HCT116 (cell line): ENCODE measurements at regions not wholly inside any gene's neighbourhood (a gene's known extent, or its start where the extent isn't known, plus 50 kb on each side); places are given as distances from the start of the nearest gene placed in this dataset.

Experiments used
- ATAC-seq: fragments of 200-7000 bp; cut with Tn5 transposase; 2 replicates; pipeline ENCODE4 v1.9.1; 2020; ENCODE audit warnings: mild to moderate bottlenecking, moderate library complexity
- BruUV-seq: library from RNA; stranded (reverse); fragments of 400-500 nt; replicated peaks from 2 replicates; lab custom pipeline; 2021; lab: Mats Ljungman, UMichigan
- CTCF ChIA-PET: fragments of 300-600 bp; sonication (Branson Sonifier 250); formaldehyde crosslinking; loops from one replicate; lab custom pipeline; 2021; ENCODE audit warnings: antibody characterized with exemption; lab: Charles Lee
- POLR2A ChIA-PET: fragments of 300-600, 350-600 bp; sonication (Branson Sonifier 250); formaldehyde crosslinking; loops from one replicate; lab custom pipeline; 2021; ENCODE audit warnings: antibody characterized with exemption; lab: Charles Lee
- RAD21 ChIA-PET, 2 experiments: fragments of 300-600 bp; sonication (Branson Sonifier 250); formaldehyde crosslinking; loops; one replicate each; lab custom pipeline; 2023; ENCODE audit warnings: low total read pairs in 2 of 2; ENCODE audit not compliant: uncharacterized antibody in 2 of 2, unreplicated experiment in 2 of 2, low non-redundant PET in 1 of 2; lab: Charles Lee
- DNase-seq: peaks from one replicate; pipeline ENCODE4 v3.0.0-alpha.2; 2010; ENCODE audit warnings: low read depth, low spot score
- H2AFZ ChIP-seq: fragments of 200-600 bp; shearing (Covaris generic), sonication (generic); 2 replicates; pipeline ENCODE4 v1.6.1; 2017; ENCODE audit warnings: low read depth, mixed run types, mixed read lengths, antibody characterized with exemption, low read length; ENCODE audit not compliant: poor library complexity, severe bottlenecking
- H3K27ac ChIP-seq: 2 replicates; pipeline ENCODE4 v1.5.1; 2012; ENCODE audit warnings: low read depth, low read length
- H3K27me3 ChIP-seq: fragments of 200-600 bp; sonication (generic); 2 replicates; pipeline ENCODE4 v1.6.1; 2016; ENCODE audit warnings: mixed run types, low read length, mixed read lengths; ENCODE audit not compliant: insufficient read depth
- H3K36me3 ChIP-seq, 2 experiments: fragments of 200-500 bp in 1 of 2; fragments of 200-600 bp in 1 of 2; sonication (Bioruptor generic) in 1 of 2; sonication (generic) in 1 of 2; 2 replicates each; pipeline versions ENCODE4 v1.5.1 to v1.6.1; 2014 to 2016; ENCODE audit warnings: low read length in 2 of 2, inconsistent platforms in 1 of 2, mixed read lengths in 1 of 2, mixed run types in 1 of 2; ENCODE audit not compliant: insufficient read depth in 2 of 2, control insufficient read depth in 1 of 2
- H3K4me1 ChIP-seq, 2 experiments: fragments of 200-600 bp in 1 of 2; sonication (generic) in 1 of 2; 2 replicates each; pipeline versions ENCODE4 v1.5.1 to v1.6.1; 2012 to 2017; ENCODE audit warnings: low read length in 2 of 2, inconsistent platforms in 1 of 2, mild to moderate bottlenecking in 1 of 2, mixed read lengths in 1 of 2, mixed run types in 1 of 2, moderate library complexity in 1 of 2; ENCODE audit not compliant: insufficient read depth in 2 of 2, control insufficient read depth in 1 of 2
- H3K4me2 ChIP-seq: fragments of 200-600 bp; sonication (generic); 2 replicates; pipeline ENCODE4 v1.6.1; 2017; ENCODE audit warnings: mixed run types, low read length, mixed read lengths
- H3K4me3 ChIP-seq, 2 experiments: fragments of 200-600 bp in 1 of 2; sonication (generic) in 1 of 2; replicated peaks in 1 of 2; 2 replicates each; pipeline ENCODE4 v1.5.1; 2011 to 2016; ENCODE audit warnings: low read length in 2 of 2, control low read depth in 1 of 2, low read depth in 1 of 2, mild to moderate bottlenecking in 1 of 2, mixed read lengths in 1 of 2, mixed run types in 1 of 2
- H3K79me2 ChIP-seq: fragments of 200-600 bp; sonication (generic); 2 replicates; pipeline ENCODE4 v1.6.1; 2017; ENCODE audit warnings: mild to moderate bottlenecking, mixed run types, low read length, moderate library complexity, mixed read lengths; ENCODE audit not compliant: insufficient read depth
- H3K9ac ChIP-seq: fragments of 200-600 bp; sonication (generic); 2 replicates; pipeline ENCODE4 v1.6.1; 2016; ENCODE audit warnings: low read length, mixed read lengths
- H3K9me2 ChIP-seq: fragments of 200-600 bp; sonication (generic), shearing (Covaris generic); 2 replicates; pipeline ENCODE4 v1.6.1; 2017; ENCODE audit warnings: mixed run types, mild to moderate bottlenecking, moderate library complexity; ENCODE audit not compliant: insufficient read depth
- H3K9me3 ChIP-seq, 2 experiments: fragments of 200-500 bp in 1 of 2; fragments of 200-600 bp in 1 of 2; sonication (Bioruptor generic) in 1 of 2; sonication (generic) in 1 of 2; 2 replicates each; pipeline ENCODE4 v1.6.1; 2014 to 2017; ENCODE audit warnings: low read length in 2 of 2, mixed read lengths in 2 of 2, inconsistent platforms in 1 of 2, low read depth in 1 of 2, mild to moderate bottlenecking in 1 of 2, mixed run types in 1 of 2, moderate library complexity in 1 of 2; ENCODE audit not compliant: control insufficient read depth in 1 of 2, insufficient read depth in 1 of 2
- H4K20me1 ChIP-seq: fragments of 200-600 bp; sonication (generic), shearing (Covaris generic); 2 replicates; pipeline ENCODE4 v1.6.1; 2017; ENCODE audit warnings: mixed run types, mild to moderate bottlenecking, moderate library complexity; ENCODE audit not compliant: insufficient read depth
- EZH2phosphoT487 ChIP-seq: fragments of 200-600 bp; IDR thresholded peaks from 2 replicates; pipeline ENCODE4 v1.6.1; 2018; ENCODE audit warnings: antibody characterized with exemption, borderline replicate concordance
- POLR2A ChIP-seq: IDR thresholded peaks from 2 replicates; pipeline ENCODE4 v1.7.0; 2011; ENCODE audit warnings: borderline replicate concordance; ENCODE audit not compliant: insufficient read depth, insufficient read length; ENCODE audit errors: extremely low read depth
- RAD21 ChIP-seq: IDR thresholded peaks from 2 replicates; pipeline ENCODE4 v1.6.1; 2012; ENCODE audit warnings: low read depth, mild to moderate bottlenecking
- REST ChIP-seq: IDR thresholded peaks from 2 replicates; pipeline ENCODE4 v1.6.1; 2012; ENCODE audit warnings: low read depth
- TCF7L2 ChIP-seq: IDR thresholded peaks from 2 replicates; pipeline ENCODE4 v1.7.0; 2011; ENCODE audit warnings: borderline replicate concordance, inconsistent platforms; ENCODE audit not compliant: insufficient read depth, insufficient read length; ENCODE audit errors: extremely low read depth
- ZBTB33 ChIP-seq: IDR thresholded peaks from 2 replicates; pipeline ENCODE4 v1.6.1; 2011; ENCODE audit warnings: mild to moderate bottlenecking, low read length, moderate library complexity; ENCODE audit not compliant: insufficient replicate concordance; ENCODE audit errors: extremely low read depth
- ZFX ChIP-seq: fragments of 450-650 bp; IDR thresholded peaks from 2 replicates; pipeline ENCODE4 v1.6.1; 2017
- ZNF274 ChIP-seq: fragments of 200-500 bp; sonication (Bioruptor generic); IDR thresholded peaks from 2 replicates; pipeline ENCODE4 v1.6.1; 2014; ENCODE audit warnings: mild to moderate bottlenecking, low read depth, low read length, inconsistent platforms
- intact Hi-C: fragments of 100-400 bp; cut with micrococcal nuclease; formaldehyde crosslinking; loops from 2 replicates; pipeline ENCODE4 v1.10.0; 2022
- TF ChIP-seq, protein P1 (sequence below): IDR thresholded peaks from 2 replicates; pipeline ENCODE4 v1.6.1; 2012

DNA sequence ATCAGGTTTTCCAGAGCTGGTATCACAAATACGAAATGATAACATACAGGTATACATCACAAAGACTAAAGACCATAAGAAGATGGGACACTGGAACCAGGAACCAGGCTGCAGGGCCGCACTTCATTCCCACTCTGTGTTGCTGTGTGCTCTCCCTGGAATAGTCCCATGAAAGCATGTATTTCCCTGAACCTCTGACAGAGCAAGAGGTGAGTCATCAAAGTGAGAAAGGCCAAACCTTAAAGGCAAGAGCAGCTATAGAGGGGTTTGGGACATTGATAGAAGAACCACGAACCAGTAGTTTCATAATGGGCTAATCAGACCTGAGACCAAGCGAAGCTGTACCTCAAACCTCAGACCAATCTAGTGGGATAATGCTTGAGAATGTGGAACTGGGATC lies 283.0 kb upstream of the PRKD1 start:
- no peaks in the 10 kb centered on the region for H3K79me2 ChIP-seq
- H3K4me3 ChIP-seq, result no peak overlapping the region
- no peak overlapping the region for H2AFZ ChIP-seq
- no peaks in the 10 kb centered on the region for H3K36me3 ChIP-seq
- no peak for TF ChIP-seq ZFX
- TF ChIP-seq, all 23 proteins: peak for 0
- no peaks in the 10 kb centered on the region for H4K20me1 ChIP-seq
- H3K27ac ChIP-seq, result no peak overlapping the region
- RAD21 ChIA-PET, result no interaction called here
- intact Hi-C loops, result loop anchor here (5.0 kb wide), 2 partner anchors 663 to 1458 kb away; no protein-coding TSS in a partner anchor
- no peaks in the 10 kb centered on the region for H3K27me3 ChIP-seq
- H3K4me2 ChIP-seq, result no peak overlapping the region
- CTCF ChIA-PET, result no interaction called here
- ATAC-seq (no peak), DNase-seq (no peak)
- H3K4me1 ChIP-seq, result no peaks in the 10 kb centered on the region
- H3K9me2 ChIP-seq, result no peaks in the 10 kb centered on the region
- H3K9ac ChIP-seq, result no peak overlapping the region
- no peaks in the 10 kb centered on the region; a peak in 1 of 4 replicates for H3K9me3 ChIP-seq
- no TSS peak for BruUV-seq
- POLR2A ChIA-PET, result no interaction called here

DNA sequence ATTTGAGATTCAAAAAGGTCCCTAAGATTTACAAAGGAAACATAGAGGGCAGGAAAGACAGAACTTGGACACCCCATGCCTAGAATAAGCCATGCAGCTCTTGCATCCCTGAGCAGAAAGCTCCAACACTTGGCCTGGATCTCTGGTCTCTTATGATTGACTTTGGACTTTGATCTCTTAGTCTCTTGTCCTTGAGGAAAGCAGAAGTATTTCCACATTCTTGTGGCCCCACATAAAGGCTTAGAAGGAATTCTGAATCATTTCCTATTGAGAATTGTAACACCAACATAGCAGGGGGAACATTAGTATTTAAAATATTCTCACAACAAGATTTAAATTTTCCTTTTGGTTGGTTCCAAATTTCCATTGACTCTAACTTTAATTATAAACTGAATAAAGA lies 283.7 kb upstream of the PRKD1 start:
- H3K27me3 ChIP-seq, result no peaks in the 10 kb centered on the region
- no peaks in the 10 kb centered on the region for H4K20me1 ChIP-seq
- intact Hi-C loops, result loop anchor here (5.0 kb wide), 2 partner anchors 664 to 1459 kb away; no protein-coding TSS in a partner anchor
- no peaks in the 10 kb centered on the region for H3K79me2 ChIP-seq
- H3K27ac ChIP-seq, result no peak overlapping the region
- ChIA-PET RAD21 (no interaction called here), POLR2A (no interaction called here), CTCF (no interaction called here)
- H2AFZ ChIP-seq, result no peak overlapping the region
- no peak overlapping the region for H3K9ac ChIP-seq
- DNase-seq, result no peak
- H3K36me3 ChIP-seq, result no peaks in the 10 kb centered on the region
- no peak overlapping the region for H3K4me2 ChIP-seq
- H3K4me1 ChIP-seq, result no peaks in the 10 kb centered on the region
- no peak for TF ChIP-seq RAD21
- TF ChIP-seq POLR2A, result no peak
- TF ChIP-seq, protein P1, sequence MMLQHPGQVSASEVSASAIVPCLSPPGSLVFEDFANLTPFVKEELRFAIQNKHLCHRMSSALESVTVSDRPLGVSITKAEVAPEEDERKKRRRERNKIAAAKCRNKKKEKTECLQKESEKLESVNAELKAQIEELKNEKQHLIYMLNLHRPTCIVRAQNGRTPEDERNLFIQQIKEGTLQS, result no peak
- TF ChIP-seq TCF7L2, result no peak
- TF ChIP-seq ZFX, result no peak
- no peak for TF ChIP-seq REST
- no peak for TF ChIP-seq ZBTB33
- TF ChIP-seq ZNF274, result no peak
- no peak for TF ChIP-seq EZH2phosphoT487
- H3K9me3 ChIP-seq, result no peaks in the 10 kb centered on the region; a peak in 1 of 4 replicates
- ATAC-seq, result no peak
- no peaks in the 10 kb centered on the region for H3K9me2 ChIP-seq
- no peak overlapping the region for H3K4me3 ChIP-seq
- no TSS peak for BruUV-seq
